ENCODE measurements at regions not wholly inside any gene's neighbourhood (a gene's known extent, or its start where the extent isn't known, plus 50 kb on each side); places are given as distances from the start of the nearest gene placed in this dataset.

- TF ChIP-seq FOXK2 (IDR thresholded peaks at IDR 0.05) = no peak
- TF ChIP-seq ELF4 (IDR thresholded peaks at IDR 0.05) = no peak
- no peak for TF ChIP-seq CTBP1 (IDR thresholded peaks at IDR 0.05; ENCODE audit: borderline replicate concordance)
- TF ChIP-seq SUZ12 (IDR thresholded peaks at IDR 0.05) = no peak
- TF ChIP-seq HDGF (IDR thresholded peaks at IDR 0.05; ENCODE audit: borderline replicate concordance) = no peak
- no peak for TF ChIP-seq SP1 (IDR thresholded peaks at IDR 0.05)
- no peak for TF ChIP-seq LEF1 (IDR thresholded peaks at IDR 0.05; ENCODE audit: borderline replicate concordance)
These were observed 131.9 kb upstream of the BTN3A2 start for GRCh38 chr6:26232940-26233648.

All from HEK293T (cell line).